HG02981 (cell line): ENCODE measurements at regions not wholly inside any gene's neighbourhood (a gene's known extent, or its start where the extent isn't known, plus 50 kb on each side); places are given as distances from the start of the nearest gene placed in this dataset.
"Not testable (repeated sequence)": the region's sequence is repeated elsewhere in the genome, so short reads cannot be mapped to it uniquely, and the experiment has no call there.

ENCODE experiments used
- ATAC-seq: cut with Tn5 transposase; IDR thresholded peaks from one replicate; pipeline ENCODE4 v1.9.1; 2021; ENCODE audit warnings: mild to moderate bottlenecking, moderate library complexity; ENCODE audit not compliant: unreplicated experiment

- no peak for ATAC-seq
Measured at GRCh38 chr5:50898966-50899365, 232.5 kb downstream of the PARP8 start.

GRCh38 chr5:50900952-50901510, 234.6 kb downstream of the PARP8 start:
- ATAC-seq, result no peak

GRCh38 chr5:50903651-50904050, 237.2 kb downstream of the PARP8 start:
- ATAC-seq, result no peak

- no peak for ATAC-seq
Measured at GRCh38 chr5:50905996-50906570, 239.6 kb downstream of the PARP8 start.

GRCh38 chr5:50920160-50920559, 253.7 kb downstream of the PARP8 start:
- not testable (repeated sequence) for ATAC-seq

- ATAC-seq, result no peak
Measured at GRCh38 chr5:50921366-50922133, 255.1 kb downstream of the PARP8 start.

GRCh38 chr5:50922134-50922941, 255.9 kb downstream of the PARP8 start:
- not testable (repeated sequence) for ATAC-seq

- no peak for ATAC-seq
Measured at GRCh38 chr5:50922942-50923767, 256.7 kb downstream of the PARP8 start.

GRCh38 chr5:50923768-50924494, 257.5 kb downstream of the PARP8 start:
- ATAC-seq, result no peak

GRCh38 chr5:50927953-50928352, 261.5 kb downstream of the PARP8 start:
- ATAC-seq, result no peak

- ATAC-seq, result no peak
Measured at GRCh38 chr5:50929174-50929573, 262.7 kb downstream of the PARP8 start.

GRCh38 chr5:50934343-50934742, 267.9 kb downstream of the PARP8 start:
- no peak for ATAC-seq

- ATAC-seq, result no peak
Measured at GRCh38 chr5:50945139-50945538, 278.7 kb downstream of the PARP8 start.

GRCh38 chr5:50947906-50948683, 281.7 kb downstream of the PARP8 start:
- ATAC-seq, result no peak

GRCh38 chr5:50953290-50953689, 286.9 kb downstream of the PARP8 start:
- ATAC-seq, result no peak

- no peak for ATAC-seq
Measured at GRCh38 chr5:50958852-50959457, 292.5 kb downstream of the PARP8 start.

- peak; percentile 77 for ATAC-seq
Measured at GRCh38 chr5:50962934-50963872, 296.8 kb downstream of the PARP8 start.
